ENCODE measurements at regions not wholly inside any gene's neighbourhood (a gene's known extent, or its start where the extent isn't known, plus 50 kb on each side); places are given as distances from the start of the nearest gene placed in this dataset.

DNA sequence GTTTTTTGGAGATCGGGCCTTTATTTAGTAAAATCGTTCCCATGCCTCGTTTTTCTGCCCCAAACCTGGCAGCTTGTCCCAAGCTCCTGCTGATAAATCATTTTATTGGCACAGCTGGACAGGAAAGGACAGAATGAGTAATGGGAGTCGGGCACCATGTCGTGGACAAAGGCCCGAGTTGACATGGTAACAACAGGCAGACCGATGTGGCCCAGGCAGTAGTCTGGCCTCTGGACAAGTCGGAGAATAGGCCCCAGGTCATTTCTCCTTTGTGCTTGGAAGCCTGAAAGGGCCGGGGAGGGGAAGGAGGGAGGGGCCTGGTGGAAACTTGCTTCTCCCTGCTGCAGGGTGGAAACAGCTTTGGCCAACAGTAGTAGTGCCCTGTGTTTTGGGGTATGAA is 234.9 kb downstream of the SUDS3 start:
- DNase-seq, result no peak

DNA sequence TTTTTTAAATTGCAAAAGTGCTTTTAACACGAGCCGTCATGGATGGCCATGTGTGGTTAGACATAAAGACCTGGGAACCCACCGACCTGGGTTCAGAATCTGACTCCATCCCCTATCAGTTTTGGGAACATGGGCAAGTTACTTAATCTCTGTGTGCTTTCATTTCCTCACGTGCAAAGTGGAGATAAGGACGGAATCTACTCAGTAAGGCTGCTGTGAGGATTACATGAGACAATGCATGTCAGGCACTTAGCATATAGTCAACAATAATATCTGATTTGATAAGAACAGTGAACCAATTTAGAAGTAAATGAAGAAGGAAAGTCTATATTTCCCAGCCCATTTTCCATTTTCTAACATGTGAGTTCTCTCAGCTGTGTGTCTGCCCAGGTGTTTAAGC is 235.4 kb downstream of the SUDS3 start:
- DNase-seq, result no peak

DNA sequence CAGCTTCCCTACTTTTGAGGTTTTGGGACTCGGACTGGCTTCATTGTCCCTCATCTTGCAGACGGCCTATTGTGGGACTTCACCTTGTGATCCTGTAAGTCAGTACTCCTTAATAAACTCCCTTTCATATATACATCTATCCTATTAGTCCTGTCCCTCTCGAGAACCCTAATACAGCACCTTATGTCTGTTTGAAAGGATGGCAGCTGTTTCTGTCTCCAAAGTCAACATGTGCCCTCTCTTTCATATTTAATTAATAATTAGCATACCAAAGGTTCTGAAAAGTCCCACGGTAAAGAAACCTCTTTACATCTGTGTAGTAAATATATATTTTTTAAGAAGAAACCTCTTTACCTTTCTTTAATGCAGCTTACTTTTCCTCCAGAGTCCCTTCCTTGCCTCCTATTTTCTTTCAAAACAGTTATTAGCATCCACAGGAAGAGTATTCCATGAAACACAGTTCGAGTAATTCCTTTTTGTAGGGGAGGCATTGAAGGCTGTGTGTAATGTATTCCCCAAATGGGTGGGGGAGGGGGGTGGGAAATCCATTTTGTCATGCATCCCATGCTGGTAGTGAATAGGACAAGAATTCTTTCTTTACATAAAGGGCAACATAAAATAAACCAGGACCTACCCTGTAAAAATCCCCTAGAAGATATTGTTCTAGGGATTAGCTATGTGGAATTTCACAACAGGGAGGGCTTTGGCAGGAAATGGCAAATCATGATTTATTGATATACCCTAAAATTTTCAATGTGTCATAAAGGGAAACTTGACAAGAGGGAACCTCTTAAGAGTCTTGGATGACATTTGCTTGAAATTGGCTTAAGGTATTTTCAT is 241.5 kb downstream of the SUDS3 start:
- no peak for DNase-seq

DNA sequence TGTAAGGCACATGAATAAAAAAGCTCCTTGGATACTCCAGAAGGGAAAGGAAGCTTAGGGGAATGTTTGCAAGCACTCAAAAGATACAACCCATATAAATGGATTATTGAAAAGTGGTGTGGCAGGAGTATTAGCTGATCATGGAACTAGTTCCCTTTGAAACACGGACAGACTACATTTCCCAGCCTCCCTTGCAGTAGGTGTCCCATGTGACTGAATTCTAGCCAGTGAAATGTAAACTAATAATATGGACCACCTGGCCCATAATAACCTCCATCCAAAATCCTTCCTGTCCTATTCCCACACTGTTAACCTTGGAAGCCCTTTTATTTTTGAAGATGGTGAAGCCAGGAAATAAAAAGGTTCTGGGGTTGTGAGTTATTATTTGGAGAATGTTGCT is 242.3 kb downstream of the SUDS3 start:
- no peak for DNase-seq

DNA sequence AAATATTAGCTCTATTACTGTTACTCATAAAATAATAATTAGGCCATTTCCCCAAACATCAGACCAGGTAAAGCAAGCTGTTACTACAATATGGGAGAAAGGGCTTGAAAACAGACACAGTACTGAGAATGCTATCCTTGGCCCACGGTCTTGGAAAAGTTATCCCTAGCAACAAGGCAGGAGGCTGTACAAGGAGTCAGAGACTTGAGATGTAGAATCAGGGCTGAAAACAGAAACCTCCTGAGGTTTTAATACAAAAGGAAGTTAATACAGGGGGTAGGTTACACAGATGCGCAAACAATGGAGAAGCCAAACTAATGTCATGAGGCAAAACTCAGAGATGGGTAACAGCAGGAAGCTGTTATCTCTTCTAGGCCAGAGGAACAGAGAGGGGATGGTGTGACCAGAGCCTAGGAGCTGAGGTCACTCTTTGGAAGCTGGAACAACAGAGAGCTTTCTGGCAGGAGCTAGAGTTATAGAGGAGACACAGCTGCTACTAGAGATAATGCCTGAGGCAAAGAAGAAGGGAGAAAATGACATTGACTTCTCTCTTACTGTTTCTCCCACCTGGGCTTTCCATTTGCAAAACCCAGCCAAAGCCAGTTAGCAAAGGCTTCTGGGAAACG is 248.8 kb downstream of the SUDS3 start:
- DNase-seq, result no peak

DNA sequence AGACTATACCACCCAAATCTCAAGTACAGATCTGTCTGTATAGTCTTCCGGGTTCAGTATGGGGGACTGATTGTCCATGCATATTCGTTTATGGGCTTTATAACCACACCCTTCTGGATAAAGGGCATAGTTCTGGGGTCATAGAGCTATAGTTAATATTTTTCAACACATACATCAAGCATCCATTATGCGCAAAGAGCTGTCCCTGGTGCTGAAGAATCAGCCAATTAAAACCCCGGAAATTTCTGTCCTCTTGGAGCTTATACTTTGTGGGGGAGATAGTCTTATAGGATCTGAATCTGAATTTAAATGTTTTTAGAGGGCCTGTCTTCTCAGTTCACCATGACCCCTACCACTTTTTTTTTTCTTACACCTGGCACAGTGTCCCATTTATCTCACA is 256.7 kb downstream of the SUDS3 start:
- DNase-seq, result no peak

DNA sequence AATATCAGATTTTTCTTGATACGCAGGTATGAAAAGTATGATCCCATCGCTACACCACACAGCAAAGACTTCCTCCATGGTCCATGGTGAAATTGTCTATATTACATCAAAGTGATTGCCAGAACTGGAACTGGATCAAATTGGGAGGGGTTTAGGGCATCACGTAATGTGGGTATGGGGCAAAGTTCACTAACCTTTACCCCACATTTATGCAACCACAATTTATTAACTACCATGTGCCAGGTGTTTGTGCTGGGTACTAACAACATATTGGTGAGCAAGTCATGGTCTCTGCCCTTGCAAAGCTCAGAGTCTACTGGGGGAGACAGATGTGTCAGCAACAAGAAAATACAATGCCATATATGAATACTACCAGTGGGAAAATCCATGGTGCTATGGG is 258.9 kb downstream of the SUDS3 start:
- no peak for DNase-seq

DNA sequence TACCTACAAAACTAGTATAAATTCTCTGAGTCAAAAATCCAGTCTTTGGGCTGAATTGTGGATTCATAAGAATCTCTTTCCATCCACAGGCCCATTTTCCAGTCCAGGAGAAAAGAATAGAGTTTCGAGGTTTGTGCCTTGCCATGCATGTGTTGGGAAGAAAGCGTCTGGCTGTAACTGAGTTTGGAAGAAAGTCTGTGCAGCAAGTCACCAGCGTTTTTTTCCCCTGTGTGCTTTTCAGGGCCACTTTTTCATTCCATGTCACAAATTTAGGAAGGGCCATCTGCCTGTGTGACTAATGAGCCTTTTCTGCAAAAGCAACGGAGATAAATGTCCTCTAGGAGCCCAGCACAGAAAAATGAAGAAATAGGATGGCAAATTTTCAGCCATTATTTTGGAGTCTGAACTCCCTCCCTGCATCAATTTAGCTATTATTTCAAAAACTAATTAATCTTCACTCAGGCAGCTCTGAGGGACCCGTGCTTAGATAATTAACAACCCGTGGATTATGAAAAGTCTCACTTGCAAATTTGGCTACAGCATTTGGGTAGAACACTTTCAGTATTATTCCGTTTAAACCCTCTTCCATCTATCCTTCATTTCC is 261.5 kb downstream of the SUDS3 start:
- no peak for DNase-seq

DNA sequence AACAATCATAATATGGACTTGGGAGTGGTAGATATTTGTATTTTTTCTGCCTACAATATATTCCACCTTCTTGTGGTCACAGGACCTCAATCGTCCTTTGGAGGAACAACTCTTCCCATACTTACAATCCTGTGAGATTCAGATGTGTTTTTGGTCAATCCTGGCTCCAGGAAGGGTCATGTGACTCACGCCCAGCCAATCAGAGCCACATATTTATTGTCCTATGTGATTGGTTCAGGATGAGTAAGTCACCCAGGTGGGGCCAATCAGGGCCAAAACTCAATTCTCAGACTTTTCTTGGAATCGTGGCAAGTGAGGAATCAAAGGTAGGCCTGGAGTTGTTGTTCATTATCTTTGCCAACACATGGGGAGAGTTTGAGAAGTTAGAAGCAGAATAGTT is 264.9 kb downstream of the SUDS3 start:
- no peak for DNase-seq

DNA sequence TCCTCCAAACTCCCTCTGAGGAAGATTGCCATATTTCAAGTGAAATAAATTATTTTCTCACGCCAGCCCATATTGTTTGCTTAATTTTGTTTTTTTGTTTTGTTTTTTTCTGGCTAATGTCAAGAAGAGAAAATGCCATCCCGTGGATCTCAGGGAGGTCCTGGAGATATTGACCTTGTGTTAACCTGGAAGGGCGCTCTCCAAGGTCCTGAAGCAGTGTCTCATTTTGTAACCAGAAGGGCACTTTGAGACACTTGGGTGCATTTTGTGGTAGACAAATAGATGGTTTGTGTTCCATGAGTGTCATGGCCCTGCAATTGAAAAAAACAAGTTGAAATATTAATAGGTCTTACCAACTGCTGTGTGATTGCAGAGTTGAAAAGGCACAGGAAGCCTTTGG is 268.9 kb downstream of the SUDS3 start:
- no peak for DNase-seq

DNA sequence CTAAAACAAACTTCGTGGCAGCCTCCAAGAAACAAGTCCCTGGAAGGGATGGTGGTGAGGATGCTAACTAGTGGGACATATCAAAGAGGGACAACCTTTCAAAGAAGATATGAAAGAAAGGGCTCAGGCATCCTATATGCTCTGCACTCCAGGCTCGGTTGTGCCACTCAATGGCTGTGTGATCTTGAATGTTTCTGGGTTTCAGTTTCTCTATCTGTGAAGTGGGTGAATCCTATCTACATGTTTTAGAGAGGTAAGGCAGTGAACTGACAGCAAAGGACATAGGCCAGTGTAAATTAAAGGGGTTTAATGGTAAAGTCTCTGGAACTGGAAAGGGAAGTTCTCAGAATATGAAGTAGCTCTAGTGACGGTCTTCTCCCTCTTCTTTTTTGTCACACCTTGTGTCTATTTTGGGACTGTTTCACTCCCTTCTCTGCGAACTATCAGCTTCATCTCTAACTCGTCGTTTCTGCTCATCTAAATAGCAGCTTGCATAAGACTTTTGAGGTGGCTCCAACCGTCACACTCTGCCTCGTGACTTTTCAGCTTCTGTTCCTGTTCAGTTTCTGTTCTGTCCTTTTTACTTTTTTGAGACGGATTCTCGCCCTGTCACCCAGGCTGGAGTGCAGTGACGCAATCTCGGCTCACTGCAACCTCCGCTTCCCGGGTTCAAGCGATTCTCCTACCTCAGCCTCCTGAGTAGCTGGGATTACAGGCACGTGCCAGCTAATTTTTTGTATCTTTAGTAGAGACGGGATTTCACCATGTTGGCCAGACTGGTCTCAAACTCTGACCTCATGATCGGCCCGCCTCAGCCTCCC is 273.6 kb downstream of the SUDS3 start:
- no peak for DNase-seq

DNA sequence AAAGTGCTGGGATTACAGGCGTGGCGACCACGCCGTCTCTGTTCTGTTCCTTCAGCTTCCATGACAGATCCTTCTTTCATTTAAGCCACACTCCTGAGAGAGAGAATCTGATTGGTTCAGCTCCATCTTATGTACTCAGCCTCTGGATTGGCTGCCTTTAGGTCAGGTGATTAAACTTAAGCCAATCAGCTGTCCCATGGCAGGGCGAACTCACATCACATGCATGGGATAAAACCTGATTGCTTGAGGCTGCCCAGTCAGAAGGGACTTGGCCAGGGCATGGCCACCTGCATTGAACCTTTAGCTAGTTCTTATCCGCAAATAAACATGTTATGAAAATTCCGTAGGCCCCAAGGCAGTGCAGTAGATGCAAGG is 274.2 kb downstream of the SUDS3 start:
- no peak for DNase-seq

DNA sequence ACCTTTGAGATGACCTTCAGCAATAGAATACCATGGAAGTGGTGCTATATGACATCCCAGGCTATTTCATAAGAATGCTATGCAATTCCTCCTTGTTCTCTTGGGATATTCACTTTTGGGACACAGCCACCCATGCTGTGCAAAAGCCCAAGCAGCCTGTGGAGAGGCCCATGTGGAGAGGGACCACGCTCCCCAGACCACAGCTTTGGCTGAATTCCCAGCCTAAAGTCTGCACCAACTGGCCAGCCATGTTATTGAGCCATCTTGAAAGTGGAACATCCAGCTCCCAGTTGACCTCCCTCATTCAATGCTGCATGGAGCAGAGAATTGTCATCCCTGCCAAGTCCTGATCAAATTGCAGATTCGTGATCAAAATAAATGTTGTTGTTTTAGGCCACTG is 275.1 kb downstream of the SUDS3 start:
- DNase-seq, result no peak

DNA sequence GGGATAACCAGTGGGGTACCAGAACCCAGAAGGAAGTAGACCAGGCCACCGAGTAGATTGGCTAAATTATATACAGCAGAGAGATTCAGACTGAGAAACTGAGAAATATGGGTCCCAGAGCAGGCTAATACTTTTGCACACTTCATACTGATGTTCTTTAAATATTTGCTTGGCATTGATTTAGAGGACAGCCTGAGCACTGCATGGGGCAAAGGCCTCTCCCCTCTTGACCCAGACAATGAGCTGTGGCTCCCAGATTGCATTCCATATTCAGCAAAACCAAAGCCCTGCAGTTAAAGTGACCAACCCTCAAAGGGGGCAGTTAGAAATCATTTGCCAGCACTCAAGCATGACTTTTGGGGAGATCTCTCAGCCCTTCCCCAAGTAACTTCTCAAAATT is 279.2 kb downstream of the SUDS3 start:
- DNase-seq, result no peak

DNA sequence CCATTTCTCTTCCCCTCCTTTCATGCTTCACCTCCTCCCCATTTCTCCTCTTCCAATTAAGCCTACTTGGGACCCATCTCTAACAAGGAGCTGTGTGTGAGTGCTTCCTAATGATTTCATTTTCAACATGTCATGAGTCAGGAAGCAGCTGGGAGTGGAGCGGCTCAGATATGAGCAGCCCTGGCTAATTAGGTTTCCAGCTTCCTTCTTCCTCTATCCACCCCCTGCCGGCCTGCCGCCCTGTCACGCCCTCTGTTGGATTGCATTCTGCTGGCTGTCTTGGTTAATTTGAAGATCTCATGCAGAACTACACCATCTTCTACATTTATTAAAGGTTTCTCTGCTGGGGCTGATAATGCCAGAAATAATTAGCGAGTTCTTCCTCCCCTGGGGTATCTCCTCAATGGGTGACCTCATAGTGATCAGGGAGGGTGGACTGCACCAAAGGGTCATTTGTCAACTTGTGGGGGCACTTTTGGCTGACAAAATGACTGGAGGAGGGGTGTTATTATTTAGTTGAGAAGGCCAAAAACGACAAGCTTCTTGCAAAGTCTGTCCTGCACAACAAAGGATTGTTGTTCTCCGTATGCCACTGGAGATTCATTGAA is 300.9 kb upstream of the SRRM4 start:
- no peak for DNase-seq

DNA sequence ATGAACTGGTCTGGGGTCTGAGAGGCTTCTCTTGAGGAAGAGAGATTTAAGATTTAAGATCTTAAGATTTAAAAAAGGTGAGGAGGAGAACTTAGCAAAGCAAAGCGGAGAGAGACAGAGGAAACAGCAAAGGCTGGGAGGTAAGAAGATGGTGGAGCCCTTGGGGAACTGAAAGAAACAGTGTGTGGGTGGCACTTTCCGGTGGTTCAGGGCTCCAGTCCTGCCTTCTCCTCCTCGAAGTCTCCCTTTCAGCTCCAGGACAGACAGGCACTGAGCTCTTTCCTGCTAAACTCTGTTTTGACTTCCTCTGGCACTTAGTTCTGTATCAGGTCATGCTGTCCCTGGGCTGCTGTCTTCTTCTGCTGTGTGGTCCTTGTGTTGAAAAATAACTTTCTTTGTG is 298.7 kb upstream of the SRRM4 start:
- DNase-seq, result no peak

DNA sequence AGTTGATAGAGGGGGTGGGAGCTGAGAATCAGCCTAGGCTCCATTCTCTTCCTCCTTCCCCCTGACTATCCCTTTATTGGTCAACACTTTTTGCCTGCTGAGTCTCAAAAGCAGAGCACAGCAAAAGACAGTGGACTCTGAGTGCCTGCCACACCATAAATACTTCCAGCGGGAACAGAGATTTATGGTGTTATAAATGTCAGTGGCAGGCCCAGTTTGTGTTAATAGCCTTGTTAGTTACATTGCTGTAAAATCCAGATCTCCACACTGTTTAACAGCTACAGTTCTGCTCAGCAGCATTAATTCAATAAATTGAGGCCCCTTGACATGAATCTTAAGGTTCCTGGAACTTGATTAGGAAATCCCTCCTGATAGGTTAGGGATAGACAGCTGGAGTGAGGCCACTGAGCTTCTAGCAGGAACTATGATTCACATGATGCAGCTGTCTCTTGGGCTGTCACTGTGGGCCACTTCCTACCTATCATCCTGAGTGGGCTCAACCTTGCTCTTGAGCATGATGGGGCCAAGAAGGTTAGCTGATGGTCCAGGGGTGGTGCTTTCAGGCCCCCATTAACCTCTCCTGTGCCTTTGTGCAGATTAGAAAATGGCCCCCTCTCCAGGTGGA is 295.2 kb upstream of the SRRM4 start:
- no peak for DNase-seq

DNA sequence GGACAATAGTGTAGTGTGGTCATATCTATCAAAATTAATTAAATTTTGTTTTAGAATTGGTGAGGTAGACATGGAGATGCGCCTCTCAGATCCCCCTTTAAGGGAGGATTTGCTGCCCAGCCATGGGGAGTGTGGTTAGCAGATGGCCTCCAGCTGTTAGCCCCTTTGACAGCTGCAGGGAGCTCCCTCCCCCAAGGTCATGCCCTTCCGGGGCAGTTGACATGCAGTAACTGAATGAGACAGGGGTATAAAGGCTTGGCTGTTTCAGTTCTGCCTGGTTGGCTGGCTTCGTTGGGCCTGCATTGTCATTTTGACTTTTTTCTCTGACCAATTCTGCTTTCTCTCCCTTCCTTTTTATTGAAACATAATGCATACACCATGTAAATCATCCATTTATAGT is 291.5 kb upstream of the SRRM4 start:
- no peak for DNase-seq

DNA sequence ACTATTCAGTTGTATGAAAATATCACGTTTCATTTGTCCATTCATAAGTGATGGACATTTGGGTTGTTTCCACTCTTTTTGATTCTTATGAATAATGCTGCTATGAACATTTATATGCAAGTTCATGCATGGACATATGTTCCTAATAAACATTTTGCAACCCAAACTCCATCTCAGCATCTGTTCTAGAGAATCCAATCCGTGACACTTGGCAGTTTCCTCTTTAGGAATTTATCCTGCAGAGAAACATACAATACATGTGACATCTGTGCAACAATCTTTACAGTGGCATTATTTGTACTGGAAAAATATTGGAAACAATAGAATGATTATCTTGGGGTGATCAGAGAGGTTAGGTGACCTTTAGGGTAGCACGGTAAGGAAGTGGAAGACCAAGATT is 290.8 kb upstream of the SRRM4 start:
- no peak for DNase-seq

DNA sequence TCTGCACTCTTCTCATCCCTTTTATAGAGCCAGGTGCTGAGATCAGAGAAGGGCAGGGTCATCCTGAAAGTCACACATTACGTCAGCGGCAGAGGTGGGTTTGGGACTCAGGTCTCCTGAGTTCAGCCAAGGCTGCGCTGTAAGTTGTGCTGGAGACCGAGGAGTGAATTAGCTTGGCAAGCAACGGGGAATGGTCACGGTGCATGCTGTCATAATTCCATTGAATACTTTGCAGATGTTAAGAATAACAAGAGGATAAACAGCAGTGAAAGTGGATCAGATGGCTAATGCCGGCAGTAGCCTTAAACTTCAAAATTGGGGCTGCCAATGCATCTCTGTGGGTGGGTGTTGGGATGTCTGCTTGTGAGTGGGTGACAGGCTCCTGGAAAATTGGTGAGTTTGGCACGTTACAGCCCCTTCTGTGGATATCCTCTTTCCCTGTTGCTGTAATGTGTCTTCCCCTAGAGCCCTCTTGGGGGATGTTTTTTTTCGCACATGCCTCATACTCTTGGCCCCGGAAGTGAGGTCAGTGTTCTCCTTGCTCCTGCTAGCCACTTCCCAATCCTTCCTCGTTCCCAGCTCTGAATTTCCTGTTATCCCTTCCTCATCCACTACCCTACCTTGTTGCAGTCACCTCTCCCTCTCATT is 287.1 kb upstream of the SRRM4 start:
- DNase-seq, result no peak

DNA sequence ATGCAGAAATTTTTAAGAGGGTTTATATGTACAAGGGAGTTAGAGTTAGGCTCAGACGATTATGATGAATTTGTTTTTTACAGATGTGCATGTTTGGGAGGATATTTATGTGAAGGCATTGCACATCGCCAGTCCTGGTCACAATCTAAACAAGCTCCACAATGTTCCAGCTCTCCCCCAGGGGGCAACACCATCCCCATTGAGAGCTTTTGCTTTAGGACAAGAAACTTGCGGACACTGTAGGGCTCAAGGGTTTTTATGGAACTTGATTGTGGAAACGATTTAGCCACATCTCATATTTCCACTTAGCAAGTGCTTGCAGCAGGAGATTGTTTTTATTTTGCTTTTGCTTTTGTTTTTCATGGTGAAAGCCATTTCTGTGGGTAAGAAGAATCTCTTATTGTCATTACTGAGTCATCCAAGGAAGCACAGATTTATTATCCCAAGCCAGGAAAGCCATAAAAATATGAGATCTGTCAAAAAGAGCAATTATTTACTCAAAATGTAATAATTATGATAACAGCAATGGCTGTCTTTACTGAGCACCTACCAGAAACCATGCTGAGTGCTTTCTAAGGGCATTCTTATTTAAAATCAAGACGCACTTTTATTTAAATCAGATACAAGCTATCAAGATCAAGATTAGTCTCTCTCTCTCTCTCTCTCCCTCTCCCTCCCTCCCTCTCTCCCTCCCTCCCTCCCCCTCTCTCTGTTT is 276.7 kb upstream of the SRRM4 start:
- DNase-seq, result no peak

Data from activated T-cell treated with anti-CD3 and anti-CD28 coated beads, Interleukin-2, amount 50 U/mL, for 48 hours (primary cell).